Ecto neural progenitor cell (in vitro differentiated cells): ENCODE measurements at regions not wholly inside any gene's neighbourhood (a gene's known extent, or its start where the extent isn't known, plus 50 kb on each side); places are given as distances from the start of the nearest gene placed in this dataset.

Source experiments
- DNase-seq: peaks from one replicate; pipeline ENCODE4 v3.0.0-alpha.2; 2018; ENCODE audit warnings: low spot score

GRCh38 chr3:186487819-186488218 is 56.4 kb downstream of the CRYGS start:
- no peak for DNase-seq

- DNase-seq, result no peak
Measured at GRCh38 chr3:186487037-186487436, 57.1 kb downstream of the CRYGS start.

DNA sequence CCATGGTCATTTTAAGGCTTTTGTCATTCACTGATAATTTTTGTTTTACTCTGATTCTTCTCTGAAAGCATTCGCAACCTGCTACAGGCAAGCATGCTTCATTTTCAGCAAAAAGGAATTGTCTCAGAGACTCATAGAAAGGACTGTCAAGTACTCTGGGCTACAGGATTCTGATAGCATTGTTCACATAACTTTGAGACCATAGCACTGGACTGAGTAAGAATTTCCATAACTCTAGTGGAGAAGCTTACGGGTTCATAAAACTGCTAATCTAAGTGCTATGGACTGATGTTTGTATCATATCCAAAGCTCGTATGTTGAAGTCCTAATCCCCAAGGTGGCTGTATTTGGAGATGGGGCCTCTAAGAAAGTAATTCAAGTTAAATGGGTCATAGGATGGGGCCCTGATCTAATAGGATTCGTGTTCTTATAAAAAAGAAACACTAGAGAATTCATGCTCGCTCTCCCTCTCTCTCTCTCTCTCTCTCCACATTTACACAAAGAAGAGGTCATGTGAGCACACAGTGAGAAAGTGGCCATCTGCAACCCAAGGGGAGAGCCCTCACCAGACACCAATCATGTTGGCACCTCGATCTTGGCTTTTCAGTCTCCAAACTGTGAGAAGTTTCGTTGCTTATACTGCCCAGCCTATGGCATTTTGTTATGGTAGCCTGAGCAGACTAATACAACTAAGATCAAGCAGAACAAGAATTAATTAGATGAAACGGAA is 60.4 kb downstream of the CRYGS start:
- no peak for DNase-seq

DNA sequence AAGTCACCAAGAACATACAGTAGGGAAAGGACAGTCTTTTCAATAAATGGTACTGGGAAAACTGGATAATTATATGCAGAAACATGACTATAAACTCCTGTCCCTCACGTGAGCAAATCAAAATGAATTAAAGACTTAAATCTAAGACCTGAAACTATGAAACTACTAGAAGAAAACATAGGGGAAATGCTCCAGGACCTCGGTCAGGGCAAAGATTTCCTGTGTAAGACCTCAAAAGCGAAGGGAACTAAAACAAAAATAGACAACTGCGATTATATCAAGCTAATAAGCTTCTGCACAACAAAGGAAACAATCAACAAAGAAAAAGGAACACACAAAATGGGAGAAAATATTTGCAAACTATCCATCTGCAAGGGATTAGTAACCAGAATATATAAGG is 62.7 kb downstream of the CRYGS start:
- DNase-seq, result no peak

DNA sequence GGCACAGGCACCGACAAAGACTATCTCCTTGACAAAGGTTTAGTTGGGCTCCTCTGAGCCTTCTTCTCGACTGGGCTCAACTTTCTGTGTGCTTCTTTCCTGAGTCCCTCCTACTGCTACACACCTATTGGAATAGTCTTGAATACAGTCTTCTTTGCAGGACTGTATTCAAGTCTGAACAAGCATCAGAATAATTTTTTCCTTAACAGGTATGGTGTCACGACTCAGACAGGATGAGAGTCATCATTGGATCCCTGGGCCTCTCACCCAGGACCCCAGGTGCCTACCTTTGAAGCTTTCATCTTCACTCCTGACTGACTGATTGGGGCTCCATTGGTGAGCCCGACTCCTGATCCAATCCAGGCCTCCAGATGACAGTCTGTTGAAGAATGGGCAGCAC is 66.3 kb downstream of the CRYGS start:
- DNase-seq, result no peak

DNA sequence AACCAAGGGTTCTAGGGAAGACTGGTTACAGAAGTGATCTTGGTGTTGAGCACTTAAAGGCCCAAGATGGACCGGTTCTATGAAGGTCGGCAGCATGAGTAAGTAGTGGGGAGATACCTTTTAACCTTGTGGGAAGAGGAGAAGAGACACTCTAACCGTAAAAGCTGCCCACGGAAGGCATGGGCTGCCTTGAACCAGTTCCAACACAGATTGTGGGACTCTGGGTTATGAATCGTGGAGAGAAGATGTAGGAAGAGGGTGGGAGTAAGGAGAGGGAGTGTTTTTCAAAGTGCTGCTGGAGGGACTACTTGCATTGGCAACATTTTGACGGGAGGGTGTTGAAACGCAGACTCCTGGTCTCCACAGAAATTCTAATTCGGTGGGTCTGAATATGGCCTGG is 67.1 kb downstream of the CRYGS start:
- DNase-seq, result no peak

- no peak for DNase-seq
Measured at GRCh38 chr3:186476541-186476940, 67.6 kb downstream of the CRYGS start.

GRCh38 chr3:186476044-186476468 is 68.1 kb downstream of the CRYGS start:
- DNase-seq, result no peak

GRCh38 chr3:186473166-186473565 is 71.0 kb downstream of the CRYGS start:
- no peak for DNase-seq

DNA sequence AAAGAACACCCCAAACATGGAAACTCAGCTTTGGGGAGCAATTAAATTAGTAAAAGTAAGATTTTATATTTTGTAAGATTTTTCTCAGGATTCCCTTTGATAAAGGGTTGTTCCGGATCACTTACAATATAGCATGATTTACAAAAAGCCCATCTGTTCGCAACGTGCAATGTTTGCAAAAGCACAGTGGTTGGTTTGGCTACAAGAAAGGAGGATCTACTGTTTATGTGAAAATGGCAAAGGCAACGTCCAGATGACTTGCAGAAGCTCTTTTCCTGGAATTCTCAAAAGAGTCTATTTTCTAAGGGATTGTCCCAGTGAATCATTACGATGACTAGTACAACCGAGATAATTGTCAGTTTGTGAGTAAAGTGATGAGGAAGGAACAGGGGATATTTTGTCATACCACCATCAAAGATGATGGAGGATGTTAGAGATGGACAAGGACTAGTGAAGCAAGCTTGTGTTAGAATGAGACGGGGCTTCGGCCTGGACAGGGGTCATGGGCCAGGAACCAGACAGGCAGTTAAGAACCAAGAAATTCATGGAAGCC is 71.6 kb downstream of the CRYGS start:
- no peak for DNase-seq

DNA sequence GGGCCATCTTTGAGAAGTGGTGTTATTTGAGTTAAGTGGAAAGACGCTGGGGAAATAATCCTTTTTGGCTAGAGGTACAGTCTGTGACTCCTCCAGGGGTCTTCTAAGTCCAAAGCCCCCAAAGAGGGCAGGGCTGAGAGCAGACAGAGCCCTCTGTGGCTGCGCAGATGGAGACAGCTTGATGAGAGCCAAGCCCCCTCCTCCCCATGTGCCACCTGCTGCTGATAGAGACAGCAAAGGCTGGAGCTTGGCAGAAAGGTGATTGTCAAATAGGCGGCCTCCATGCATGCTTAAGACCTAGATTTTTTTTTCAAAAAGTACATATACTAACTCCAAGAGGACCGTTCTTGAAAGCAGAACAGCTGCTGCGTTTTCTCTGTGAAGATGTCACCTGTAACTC is 72.4 kb downstream of the CRYGS start:
- DNase-seq, result no peak

DNA sequence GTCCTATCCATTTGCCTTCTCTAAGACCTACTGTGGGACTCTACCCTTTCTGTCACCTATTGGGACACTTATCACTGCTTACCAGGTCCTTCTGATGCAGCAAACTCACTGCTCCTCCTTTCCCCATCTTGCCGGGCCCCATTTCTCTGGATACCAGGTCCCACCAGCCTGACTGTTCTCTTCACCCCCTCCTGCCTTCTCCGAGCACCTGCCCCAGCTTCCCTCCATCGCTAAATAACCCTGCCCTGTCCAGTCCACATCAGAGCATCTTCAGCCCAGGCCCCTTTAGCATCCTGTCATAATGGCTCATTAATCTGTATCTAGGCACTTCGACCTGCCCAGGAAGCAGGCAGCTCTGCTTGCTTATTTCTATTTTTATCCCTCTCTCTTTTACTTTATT is 74.7 kb downstream of the CRYGS start:
- DNase-seq, result no peak

GRCh38 chr3:186467969-186468368 is 76.2 kb downstream of the CRYGS start:
- DNase-seq, result no peak

DNA sequence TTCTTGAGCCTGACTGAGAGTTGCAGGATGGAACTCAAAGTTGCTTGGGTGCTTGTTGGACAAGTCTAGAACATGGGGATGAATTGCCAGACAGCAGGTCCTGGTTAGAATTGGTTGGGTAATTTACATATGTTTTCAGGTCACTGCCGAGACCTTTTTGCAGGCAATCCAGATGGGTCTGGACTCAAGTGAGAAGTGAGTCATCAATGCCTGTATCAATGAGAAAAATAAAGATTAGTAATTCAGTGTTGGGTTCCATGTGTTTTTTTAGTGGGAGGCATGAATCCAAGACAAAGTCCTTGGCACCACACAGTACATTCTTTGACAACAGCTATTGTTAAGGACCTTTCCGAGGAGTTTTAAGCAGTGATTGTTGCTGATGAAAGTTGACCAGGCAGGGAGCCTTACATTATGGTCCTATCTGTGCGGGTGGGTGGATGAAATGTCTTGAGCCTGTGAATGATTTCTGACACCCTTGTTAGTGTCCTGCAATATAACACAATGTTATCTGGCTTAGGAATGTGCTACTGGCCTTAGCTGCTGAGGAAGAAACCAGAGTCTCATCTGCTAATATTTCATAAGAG is 77.7 kb downstream of the CRYGS start:
- DNase-seq, result no peak

GRCh38 chr3:186465508-186465907 is 78.7 kb downstream of the CRYGS start:
- no peak for DNase-seq

- DNase-seq, result no peak
Measured at GRCh38 chr3:186464424-186465093, 79.6 kb downstream of the CRYGS start.

DNA sequence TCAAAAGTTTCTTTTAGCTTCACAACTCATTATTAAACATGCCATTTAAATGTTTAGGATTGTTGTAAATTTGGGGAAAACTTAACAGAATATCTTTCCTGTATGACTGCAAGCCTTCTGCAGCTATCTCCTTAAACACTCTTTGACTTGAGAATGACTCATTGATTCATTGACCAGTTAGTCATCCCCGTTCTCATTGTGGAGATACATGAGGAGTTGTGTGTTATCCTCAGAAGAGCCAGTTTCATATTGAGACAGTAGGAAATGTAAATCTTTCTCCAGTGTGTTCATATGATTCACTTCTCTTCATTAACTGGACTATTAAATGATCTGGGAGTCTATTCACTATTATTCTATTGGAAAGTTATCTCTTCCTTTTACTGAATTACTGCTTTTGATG is 83.0 kb downstream of the CRYGS start:
- DNase-seq, result no peak

DNA sequence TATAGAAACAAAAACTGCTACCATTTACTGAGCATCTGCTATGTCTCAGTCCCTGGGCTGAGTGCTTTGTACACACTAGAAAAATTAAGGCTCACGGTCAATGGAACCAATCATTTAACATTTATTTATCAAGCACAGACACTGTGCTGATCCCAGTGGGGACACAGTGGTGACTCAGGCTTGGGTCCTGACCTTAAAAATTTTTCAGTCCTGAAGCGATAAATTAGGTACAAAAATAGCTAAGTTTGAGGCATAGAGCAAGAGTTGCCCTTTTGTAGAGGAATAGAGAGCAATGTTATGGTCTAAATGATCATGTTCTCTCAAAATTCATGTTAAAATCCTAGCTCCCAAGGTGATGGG is 85.1 kb downstream of the CRYGS start:
- DNase-seq, result no peak

- no peak for DNase-seq
Measured at GRCh38 chr3:186458306-186459107, 85.7 kb downstream of the CRYGS start.

- no peak for DNase-seq
Measured at GRCh38 chr3:186457236-186457635, 86.9 kb downstream of the CRYGS start.

DNA sequence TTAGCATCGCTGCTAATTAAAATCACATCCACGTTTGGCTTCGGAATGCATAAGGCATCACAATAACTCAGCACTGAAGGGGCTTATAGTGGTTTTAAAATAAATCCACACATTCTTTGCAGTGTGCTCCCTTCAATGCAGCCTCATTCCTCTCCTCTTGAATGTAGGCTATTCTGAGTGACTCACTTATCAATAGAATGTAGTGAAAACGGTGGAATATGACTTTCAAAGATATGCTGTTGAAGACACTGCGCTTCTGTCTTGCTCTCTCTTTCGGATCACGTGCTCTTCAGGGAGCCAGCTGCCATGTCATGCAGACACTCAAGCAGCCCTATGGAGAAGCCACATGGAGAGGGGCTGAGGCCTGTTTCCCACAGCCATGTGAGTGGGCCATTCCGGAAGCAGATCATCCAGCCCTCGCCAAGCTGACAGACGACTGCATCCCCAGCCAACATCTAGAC is 87.4 kb downstream of the CRYGS start:
- no peak for DNase-seq
